ENCODE measurements at regions not wholly inside any gene's neighbourhood (a gene's known extent, or its start where the extent isn't known, plus 50 kb on each side); places are given as distances from the start of the nearest gene placed in this dataset.

DNA sequence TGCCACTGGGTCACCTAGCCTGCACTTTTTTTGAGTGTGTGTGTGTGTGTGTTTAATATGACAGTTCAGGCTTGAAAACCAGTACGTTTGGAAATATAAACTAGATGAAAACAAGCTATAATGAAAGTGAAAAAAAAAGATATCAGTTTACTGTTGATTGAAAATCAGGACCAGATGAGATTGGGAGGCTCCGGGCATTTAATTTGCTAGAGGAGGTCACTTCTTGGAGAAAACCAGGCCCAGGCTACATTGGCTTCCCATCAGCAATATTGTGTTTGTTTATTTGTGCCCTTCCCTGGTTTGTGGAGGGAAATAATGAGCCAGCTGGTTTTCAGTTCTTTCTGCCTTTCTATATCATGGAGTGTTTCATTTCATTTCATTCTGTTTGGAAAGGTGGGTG lies 246.6 kb upstream of the JAG1 start:
- no peak for DNase-seq (ENCODE audit: low spot score)

- no peak for DNase-seq (ENCODE audit: low spot score)
Measured at GRCh38 chr20:10921491-10922010, 247.8 kb upstream of the JAG1 start.

- DNase-seq (ENCODE audit: low spot score): peak; percentile 80
Measured at GRCh38 chr20:10922506-10922905, 248.7 kb upstream of the JAG1 start.

- peak; percentile 81 for DNase-seq (ENCODE audit: low spot score)
Measured at GRCh38 chr20:10922941-10923340, 249.1 kb upstream of the JAG1 start.

DNA sequence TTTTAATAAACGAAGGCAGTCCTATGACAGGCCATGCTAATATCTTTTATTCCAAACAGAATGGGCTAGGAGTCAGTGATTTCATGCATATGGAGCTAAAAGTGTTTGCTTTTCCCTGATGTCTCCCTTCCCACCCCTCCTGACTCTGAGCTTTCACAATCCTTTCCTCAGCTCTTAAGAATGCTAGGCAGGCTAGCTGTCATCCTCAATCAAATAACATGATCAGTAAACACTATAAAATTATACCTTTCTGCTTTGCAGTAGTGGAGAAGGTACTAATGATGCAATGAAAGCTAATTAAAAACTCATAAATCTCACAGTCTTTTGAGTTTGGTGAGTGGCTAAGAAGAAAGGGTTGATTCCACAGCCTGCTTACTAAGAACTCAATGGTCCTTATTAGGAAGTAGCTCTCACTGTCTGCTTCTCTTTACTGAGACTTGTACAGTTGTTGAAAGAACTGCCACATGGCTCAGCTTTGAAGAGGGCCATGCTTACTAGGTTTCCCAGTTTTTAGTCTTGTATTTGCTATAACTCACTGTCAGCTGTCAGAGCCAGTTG lies 250.9 kb upstream of the JAG1 start:
- peak; percentile 51 for DNase-seq (ENCODE audit: low spot score)

GRCh38 chr20:10925767-10926166 lies 252.0 kb upstream of the JAG1 start:
- DNase-seq (ENCODE audit: low spot score): no peak

GRCh38 chr20:10927011-10927583 lies 253.3 kb upstream of the JAG1 start:
- DNase-seq (ENCODE audit: low spot score): no peak

DNA sequence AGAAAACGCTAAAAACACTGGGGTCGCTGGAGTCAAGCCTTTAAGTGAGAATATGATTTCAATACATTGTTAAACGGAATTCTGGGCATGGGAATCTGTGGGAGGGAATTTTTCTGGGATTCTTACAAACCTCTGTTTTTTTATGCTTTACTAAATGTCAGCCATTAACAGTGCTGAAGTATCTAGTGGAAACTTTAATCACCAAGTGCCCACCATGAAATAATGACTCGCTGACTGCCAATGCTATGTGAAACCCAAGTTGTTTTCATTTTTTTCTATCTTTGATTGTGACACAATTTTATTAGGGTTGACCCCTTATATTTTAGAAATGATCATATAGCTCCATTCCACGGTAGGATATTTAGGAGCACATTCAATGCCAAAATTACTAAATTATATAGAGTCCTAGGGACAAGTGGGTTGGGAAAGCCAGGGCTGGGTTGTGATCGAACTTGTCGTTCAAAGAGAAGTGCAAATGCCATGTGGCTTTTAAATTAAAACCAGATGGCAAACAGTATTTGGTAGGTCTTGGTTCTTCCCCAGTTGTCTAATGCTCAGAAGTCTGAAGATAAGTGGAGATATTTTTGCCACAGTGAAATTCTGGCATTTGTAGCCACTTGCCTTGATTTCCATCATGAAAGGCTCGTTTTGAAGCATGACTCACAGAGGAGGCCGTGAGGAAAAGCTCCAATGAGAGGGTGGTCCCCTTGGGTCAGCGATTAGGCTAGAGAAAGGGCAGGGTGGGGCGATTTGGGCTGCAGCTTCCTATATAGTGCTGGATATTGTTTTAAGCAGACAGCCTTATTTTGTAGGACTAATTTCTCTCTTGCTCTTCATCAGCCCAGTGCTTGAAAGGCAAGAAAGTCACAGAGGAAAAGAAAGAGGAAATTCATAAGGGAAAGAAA lies 254.4 kb upstream of the JAG1 start:
- DNase-seq (ENCODE audit: low spot score): no peak

DNA sequence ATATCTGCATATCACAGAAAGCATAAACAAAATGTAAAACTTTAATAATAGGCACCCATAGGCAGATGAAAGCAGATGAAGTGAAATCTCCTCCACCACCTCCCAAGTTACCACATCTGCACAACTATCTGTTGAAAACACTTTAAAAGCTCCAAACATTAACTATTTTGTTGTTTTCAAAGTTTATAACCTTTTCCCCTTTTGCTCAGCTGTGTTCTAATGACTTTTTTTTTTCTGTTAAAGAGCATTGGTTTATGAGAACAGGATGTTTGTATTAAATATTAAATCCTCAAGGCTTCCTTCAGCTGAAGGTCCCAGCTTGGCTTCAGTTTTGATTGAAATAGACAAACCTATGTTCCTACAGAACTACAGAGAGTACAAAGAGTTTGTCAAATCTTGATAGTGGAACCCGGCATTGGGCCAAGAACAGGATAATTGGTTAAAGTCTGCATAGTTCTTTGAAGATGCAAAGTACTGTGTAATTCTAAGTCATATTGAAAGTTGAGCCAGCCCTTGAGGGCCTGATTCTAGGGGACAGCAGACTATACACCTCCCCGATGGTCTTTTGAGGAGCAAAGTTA lies 255.1 kb upstream of the JAG1 start:
- peak; percentile 11 for DNase-seq (ENCODE audit: low spot score)

GRCh38 chr20:10935658-10936402 lies 262.0 kb upstream of the JAG1 start:
- DNase-seq (ENCODE audit: low spot score): peak; percentile 32

- DNase-seq (ENCODE audit: low spot score): no peak
Measured at GRCh38 chr20:10936786-10937185, 263.0 kb upstream of the JAG1 start.

DNA sequence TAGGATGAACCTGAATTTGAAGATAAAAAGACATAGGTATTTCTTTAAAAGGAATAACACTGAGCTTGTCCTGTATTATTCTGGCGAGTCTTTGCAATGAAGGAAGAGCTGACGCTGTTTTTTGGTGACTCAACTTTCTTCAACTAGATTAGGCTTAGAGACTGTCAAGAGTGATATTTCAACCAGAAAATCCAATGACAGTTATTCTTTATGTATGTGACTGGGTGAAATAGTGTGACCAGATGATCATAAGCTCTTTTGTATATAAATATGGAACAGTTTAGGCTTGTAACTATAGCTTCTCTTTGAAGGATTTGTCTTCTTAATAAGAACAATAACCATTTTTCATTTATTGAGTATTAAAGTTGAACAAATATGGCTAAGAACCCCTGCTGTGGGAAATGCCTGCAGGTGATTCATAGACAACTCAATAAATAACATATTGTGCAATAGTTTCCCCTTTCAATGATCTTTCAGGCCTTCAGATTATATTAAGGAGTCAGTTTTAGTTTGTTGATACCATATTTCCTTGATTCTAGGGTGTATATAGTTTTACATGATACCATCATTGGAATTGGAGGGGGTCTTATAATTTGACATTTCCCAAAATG lies 265.6 kb upstream of the JAG1 start:
- no peak for DNase-seq (ENCODE audit: low spot score)

DNA sequence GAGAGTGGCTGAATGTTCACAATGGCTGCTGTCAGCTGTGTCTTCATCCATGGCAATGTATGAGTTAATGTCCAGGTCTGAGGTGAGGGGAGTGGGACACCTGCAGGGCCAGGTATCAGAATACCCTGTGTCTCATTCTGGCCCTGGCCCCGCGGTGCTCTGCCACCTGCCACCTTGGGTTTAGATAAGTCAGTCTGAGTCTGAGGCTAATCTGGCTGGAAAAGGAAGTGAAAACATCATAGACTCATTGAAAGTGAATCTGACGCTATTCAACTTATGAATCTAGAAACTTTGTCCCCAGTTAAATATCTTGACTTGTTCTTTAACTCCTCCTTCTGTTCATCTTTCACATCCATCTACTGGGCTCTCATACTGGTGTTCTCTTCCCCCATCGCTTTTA lies 267.1 kb upstream of the JAG1 start:
- no peak for DNase-seq (ENCODE audit: low spot score)

DNA sequence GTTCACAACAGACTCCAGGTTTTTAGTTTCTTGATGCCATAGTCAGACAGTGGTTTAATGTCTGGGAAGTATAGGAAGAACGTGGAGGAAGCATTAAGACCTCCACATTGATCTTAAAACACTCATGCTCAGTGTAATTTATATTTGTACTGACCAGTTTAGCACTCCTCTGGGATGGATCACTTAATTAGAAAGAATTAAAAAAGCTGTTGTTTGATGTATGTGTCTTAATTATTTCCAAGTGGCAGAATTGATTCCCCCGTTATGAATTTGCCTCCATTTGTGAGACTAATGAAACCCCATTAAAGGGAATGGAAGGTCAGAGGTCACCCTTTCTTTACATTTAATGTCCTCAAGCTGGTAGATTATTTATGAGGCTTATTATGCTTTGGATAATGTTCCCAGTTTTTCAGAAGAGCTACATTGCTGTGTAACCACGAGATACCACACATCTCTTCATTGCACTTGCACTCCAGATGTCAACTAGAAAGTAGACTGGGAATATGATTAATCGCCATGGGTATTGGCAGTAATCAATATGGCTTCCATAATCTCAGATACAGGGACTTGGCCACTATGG lies 270.0 kb upstream of the JAG1 start:
- DNase-seq (ENCODE audit: low spot score): no peak

DNA sequence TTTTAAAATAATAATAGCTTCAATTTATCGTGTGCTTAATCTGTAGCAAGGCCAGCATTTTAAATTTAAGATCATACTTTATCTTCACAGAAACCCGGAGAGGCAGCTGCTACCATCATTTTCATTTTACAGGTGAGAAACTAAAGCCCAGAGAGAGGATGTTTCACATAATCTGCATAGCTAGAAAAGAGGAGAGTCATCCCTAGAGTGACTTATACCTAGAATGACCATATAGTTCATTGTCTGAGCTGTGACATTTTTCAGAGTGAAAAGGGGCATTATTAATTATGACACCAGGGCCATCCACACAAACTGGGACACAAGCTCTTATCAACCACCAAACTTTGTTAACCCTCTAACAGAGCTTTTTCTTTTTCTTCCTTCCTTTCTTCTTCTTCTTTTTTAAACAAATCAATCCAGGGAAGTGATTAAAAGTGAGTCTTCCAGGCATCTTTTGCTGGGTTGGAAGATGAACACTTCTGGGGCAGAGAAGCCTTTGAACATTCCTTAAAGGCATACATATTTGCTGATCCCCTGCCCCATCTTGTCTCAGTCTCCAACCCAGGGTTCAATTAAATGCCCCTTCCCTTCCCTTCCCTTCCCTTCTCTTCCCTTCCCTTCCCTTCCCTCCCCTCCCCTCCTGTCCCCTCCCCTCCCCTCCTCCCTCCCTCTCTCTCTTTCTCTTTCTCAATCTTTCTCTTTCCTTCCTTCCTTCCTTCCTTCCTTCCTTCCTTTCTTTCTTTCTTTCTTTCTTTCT lies 272.5 kb upstream of the JAG1 start:
- no peak for DNase-seq (ENCODE audit: low spot score)

GRCh38 chr20:10947726-10948125 lies 273.9 kb upstream of the JAG1 start:
- DNase-seq (ENCODE audit: low spot score): no peak

GRCh38 chr20:10949930-10950783 lies 276.4 kb upstream of the JAG1 start:
- no peak for DNase-seq (ENCODE audit: low spot score)

DNA sequence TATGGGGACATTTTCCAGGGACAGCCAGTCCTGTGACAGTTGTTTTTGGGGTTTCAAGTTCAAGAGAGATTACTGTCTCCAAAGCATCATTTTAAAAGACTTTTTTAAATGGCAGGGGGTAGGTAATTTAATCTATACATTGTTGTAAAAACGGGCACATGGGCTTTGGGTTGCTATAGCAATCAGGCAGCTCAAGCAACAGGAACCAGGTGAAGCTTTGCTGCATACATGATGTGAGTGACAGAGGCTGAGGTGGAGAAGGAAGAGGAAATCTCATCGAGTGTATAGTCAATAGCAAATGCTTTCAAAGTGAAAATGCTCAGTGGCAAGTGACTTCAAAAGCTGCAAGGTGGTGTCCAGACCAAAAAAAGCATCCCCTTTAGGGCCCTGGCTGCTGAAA lies 277.4 kb upstream of the JAG1 start:
- no peak for DNase-seq (ENCODE audit: low spot score)

DNA sequence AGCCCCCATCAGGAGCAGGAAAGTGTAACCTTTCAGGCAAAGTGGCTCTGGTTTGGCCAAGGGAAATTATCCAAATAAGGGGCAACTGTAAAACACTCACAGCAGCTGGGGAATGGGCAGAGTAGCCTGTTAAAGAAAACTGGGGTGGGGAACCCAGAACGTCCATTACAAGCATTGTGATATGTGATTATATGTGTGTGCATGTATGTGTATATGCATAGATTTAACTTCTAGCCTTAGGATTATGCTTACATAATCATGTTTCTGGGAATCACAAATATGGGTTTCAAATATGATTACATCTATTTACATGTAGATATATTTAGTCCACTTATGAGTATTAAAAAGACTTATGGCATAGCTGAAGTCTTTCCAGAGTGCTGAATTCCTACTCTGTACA lies 278.1 kb upstream of the JAG1 start:
- DNase-seq (ENCODE audit: low spot score): no peak
